K562 (cell line): ENCODE measurements at regions not wholly inside any gene's neighbourhood (a gene's known extent, or its start where the extent isn't known, plus 50 kb on each side); places are given as distances from the start of the nearest gene placed in this dataset.

Source experiments
- ARID4B ChIP-seq: sonication (generic); formaldehyde crosslinking; IDR thresholded peaks from 2 replicates; pipeline ENCODE4 v1.8.0; 2022; ENCODE audit warnings: mild to moderate bottlenecking, missing genetic modification reagents
- CEBPB ChIP-seq: fragments of 450-650 bp; IDR thresholded peaks from 2 replicates; pipeline ENCODE4 v1.6.1; 2016; ENCODE audit warnings: missing genetic modification characterization, missing compliant biosample characterization
- JUND ChIP-seq, 2 experiments: IDR thresholded peaks; 2 replicates in 1 of 2; 3 replicates in 1 of 2; pipeline ENCODE4 v1.6.1; 2011; ENCODE audit warnings: borderline replicate concordance in 2 of 2, low read depth in 2 of 2, low read length in 2 of 2, improper control_type of control experiment in 1 of 2, missing biosample characterization in 1 of 2, missing genetic modification characterization in 1 of 2, missing genetic modification reagents in 1 of 2
- MTF1 ChIP-seq: fragments of 250-450 bp; sonication (Bioruptor Pico); IDR thresholded peaks from 2 replicates; pipeline ENCODE4 v1.9.0; 2021; ENCODE audit warnings: moderate library complexity, mild to moderate bottlenecking, inconsistent platforms, borderline replicate concordance
- PURB ChIP-seq: sonication (generic); formaldehyde crosslinking; IDR thresholded peaks from 2 replicates; pipeline ENCODE4 v1.9.0; 2021; ENCODE audit warnings: low read depth, mild to moderate bottlenecking, missing genetic modification reagents
- SMAD3 ChIP-seq: fragments of 450-650 bp; formaldehyde crosslinking; conservative IDR thresholded peaks from 2 replicates; pipeline ENCODE4 v1.4.0; 2020; ENCODE audit warnings: mild to moderate bottlenecking
- ZNF24 ChIP-seq: fragments of 450-650 bp; IDR thresholded peaks from 2 replicates; pipeline ENCODE4 v1.6.1; 2016
- TF ChIP-seq, protein P1 (sequence below): sonication (generic); formaldehyde crosslinking; IDR thresholded peaks from 2 replicates; pipeline ENCODE4 v1.8.0; 2022; ENCODE audit warnings: mild to moderate bottlenecking, missing genetic modification reagents
- TF ChIP-seq, protein P2 (sequence below): fragments of 450-650 bp; IDR thresholded peaks from 2 replicates; pipeline ENCODE4 v1.6.1; 2016; ENCODE audit warnings: low read depth, mild to moderate bottlenecking, moderate library complexity
- TF ChIP-seq, protein P3 (sequence below): sonication (generic); formaldehyde crosslinking; IDR thresholded peaks from 2 replicates; pipeline ENCODE4 v1.8.1; 2022; ENCODE audit warnings: missing genetic modification reagents

DNA sequence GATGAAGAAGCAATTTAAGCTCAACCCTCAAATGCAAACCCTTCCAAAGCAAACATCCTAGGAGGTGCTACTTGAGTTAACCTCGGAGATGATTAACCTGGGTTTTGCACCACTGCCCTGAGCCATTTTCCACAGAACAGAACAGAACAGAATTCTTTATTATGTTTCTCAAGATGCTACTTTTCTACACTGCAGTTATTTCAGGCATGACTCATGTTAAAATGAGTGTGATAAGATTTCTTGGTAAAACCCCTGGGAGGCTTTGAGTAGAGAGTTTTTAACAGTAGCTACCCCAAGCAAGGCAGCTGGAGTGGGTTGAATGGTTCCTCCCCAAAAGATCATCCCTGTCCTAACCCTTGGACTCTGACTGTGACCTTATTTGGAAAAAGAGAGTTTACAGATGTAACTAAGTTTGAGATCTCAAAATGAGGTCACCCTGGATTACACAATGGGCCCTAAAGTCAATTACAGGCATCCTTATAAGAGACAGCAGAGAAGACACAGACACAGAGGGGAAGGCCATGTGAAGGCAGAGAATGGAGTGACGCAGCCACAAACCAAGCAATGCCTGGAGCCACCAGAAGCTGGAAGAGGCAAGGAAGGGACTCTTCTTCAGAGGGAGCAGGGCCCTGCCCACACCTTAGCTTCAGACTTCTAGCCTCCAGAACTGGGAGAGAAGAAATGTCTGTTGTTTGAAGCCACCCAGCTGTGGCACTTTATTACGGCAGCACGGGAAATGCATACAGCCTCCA lies 153.4 kb downstream of the ETS2 start (continued):
- TF ChIP-seq, protein P1, sequence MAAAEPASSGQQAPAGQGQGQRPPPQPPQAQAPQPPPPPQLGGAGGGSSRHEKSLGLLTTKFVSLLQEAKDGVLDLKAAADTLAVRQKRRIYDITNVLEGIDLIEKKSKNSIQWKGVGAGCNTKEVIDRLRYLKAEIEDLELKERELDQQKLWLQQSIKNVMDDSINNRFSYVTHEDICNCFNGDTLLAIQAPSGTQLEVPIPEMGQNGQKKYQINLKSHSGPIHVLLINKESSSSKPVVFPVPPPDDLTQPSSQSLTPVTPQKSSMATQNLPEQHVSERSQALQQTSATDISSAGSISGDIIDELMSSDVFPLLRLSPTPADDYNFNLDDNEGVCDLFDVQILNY (CRISPR knock-in tag): no peak
- TF ChIP-seq CEBPB (tag) (peak; percentile 90), ZNF24 (no peak), ARID4B (CRISPR knock-in tag) (no peak), SMAD3 (0 out of 2 replicates have a peak, but pooled peaks have one; percentile 14), MTF1 (CRISPR knock-in tag) (no peak), PURB (no peak), JUND (IDR thresholded peaks at IDR 0.05; ENCODE audit: borderline replicate concordance, low read depth, low read length) (peak; percentile 63), JUND (tag; IDR thresholded peaks at IDR 0.05; ENCODE audit: borderline replicate concordance, low read depth, low read length) (peak; percentile 58; the same call in 1 of the 3 replicates)
- TF ChIP-seq, protein P2, sequence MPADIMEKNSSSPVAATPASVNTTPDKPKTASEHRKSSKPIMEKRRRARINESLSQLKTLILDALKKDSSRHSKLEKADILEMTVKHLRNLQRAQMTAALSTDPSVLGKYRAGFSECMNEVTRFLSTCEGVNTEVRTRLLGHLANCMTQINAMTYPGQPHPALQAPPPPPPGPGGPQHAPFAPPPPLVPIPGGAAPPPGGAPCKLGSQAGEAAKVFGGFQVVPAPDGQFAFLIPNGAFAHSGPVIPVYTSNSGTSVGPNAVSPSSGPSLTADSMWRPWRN: no peak
- TF ChIP-seq, protein P3, sequence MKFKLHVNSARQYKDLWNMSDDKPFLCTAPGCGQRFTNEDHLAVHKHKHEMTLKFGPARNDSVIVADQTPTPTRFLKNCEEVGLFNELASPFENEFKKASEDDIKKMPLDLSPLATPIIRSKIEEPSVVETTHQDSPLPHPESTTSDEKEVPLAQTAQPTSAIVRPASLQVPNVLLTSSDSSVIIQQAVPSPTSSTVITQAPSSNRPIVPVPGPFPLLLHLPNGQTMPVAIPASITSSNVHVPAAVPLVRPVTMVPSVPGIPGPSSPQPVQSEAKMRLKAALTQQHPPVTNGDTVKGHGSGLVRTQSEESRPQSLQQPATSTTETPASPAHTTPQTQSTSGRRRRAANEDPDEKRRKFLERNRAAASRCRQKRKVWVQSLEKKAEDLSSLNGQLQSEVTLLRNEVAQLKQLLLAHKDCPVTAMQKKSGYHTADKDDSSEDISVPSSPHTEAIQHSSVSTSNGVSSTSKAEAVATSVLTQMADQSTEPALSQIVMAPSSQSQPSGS (CRISPR knock-in tag): peak; percentile 41; the same call in 1 of the 2 replicates
